EL (cell line): ENCODE measurements at regions not wholly inside any gene's neighbourhood (a gene's known extent, or its start where the extent isn't known, plus 50 kb on each side); places are given as distances from the start of the nearest gene placed in this dataset.
"Not testable (repeated sequence)": the region's sequence is repeated elsewhere in the genome, so short reads cannot be mapped to it uniquely, and the experiment has no call there.

Experiments used
- DNase-seq: peaks from one replicate; pipeline ENCODE4 v3.0.0-alpha.2; 2016

- DNase-seq, result no peak
Observed at GRCh38 chr18:42486271-42486670, 531.2 kb downstream of the PIK3C3 start.

- DNase-seq, result no peak
Observed at GRCh38 chr18:42508683-42509296, 553.8 kb downstream of the PIK3C3 start.

- DNase-seq, result no peak
Observed at GRCh38 chr18:42509750-42510415, 554.8 kb downstream of the PIK3C3 start.

GRCh38 chr18:42510540-42510939, 555.5 kb downstream of the PIK3C3 start:
- no peak for DNase-seq

GRCh38 chr18:42513441-42513840, 558.4 kb downstream of the PIK3C3 start:
- no peak for DNase-seq

GRCh38 chr18:42514512-42514911, 559.5 kb downstream of the PIK3C3 start:
- DNase-seq, result no peak

- no peak for DNase-seq
Observed at GRCh38 chr18:42517896-42518295, 562.9 kb downstream of the PIK3C3 start.

- not testable (repeated sequence) for DNase-seq
Observed at GRCh38 chr18:42518331-42518730, 563.3 kb downstream of the PIK3C3 start.

GRCh38 chr18:42520138-42520537, 565.1 kb downstream of the PIK3C3 start:
- DNase-seq, result no peak

- DNase-seq, result no peak
Observed at GRCh38 chr18:42525905-42526304, 570.9 kb downstream of the PIK3C3 start.

- no peak for DNase-seq
Observed at GRCh38 chr18:42527766-42528165, 572.7 kb downstream of the PIK3C3 start.

- no peak for DNase-seq
Observed at GRCh38 chr18:42530276-42530675, 575.2 kb downstream of the PIK3C3 start.

- DNase-seq, result no peak
Observed at GRCh38 chr18:42532119-42532518, 577.1 kb downstream of the PIK3C3 start.

GRCh38 chr18:42533009-42533575, 578.1 kb downstream of the PIK3C3 start:
- no peak for DNase-seq

GRCh38 chr18:42533616-42534015, 578.6 kb downstream of the PIK3C3 start:
- no peak for DNase-seq

GRCh38 chr18:42534313-42534712, 579.3 kb downstream of the PIK3C3 start:
- no peak for DNase-seq

GRCh38 chr18:42536442-42536841, 579.0 kb downstream of the RIT2 start:
- no peak for DNase-seq

- no peak for DNase-seq
Observed at GRCh38 chr18:42537291-42537690, 578.2 kb downstream of the RIT2 start.

- DNase-seq, result no peak
Observed at GRCh38 chr18:42544901-42545300, 570.6 kb downstream of the RIT2 start.

- no peak for DNase-seq
Observed at GRCh38 chr18:42545825-42546224, 569.7 kb downstream of the RIT2 start.

GRCh38 chr18:42548493-42548892, 567.0 kb downstream of the RIT2 start:
- DNase-seq, result no peak

GRCh38 chr18:42549596-42549995, 565.9 kb downstream of the RIT2 start:
- no peak for DNase-seq

GRCh38 chr18:42552559-42552958, 562.9 kb downstream of the RIT2 start:
- DNase-seq, result not testable (repeated sequence)

- DNase-seq, result no peak
Observed at GRCh38 chr18:42559069-42559690, 556.3 kb downstream of the RIT2 start.
